HepG2 (cell line): ENCODE measurements at regions not wholly inside any gene's neighbourhood (a gene's known extent, or its start where the extent isn't known, plus 50 kb on each side); places are given as distances from the start of the nearest gene placed in this dataset.

Experiments used
- ATAC-seq: fragments of 200-7000 bp; cut with Tn5 transposase; 3 replicates; pipeline ENCODE4 v1.9.1; 2020; ENCODE audit warnings: mild to moderate bottlenecking, moderate library complexity
- BruUV-seq: library from RNA; stranded (reverse); fragments of 400-500 nt; replicated peaks from 2 replicates; lab custom pipeline; 2021; lab: Mats Ljungman, UMichigan
- CTCF ChIA-PET: fragments of 300-600 bp; formaldehyde crosslinking; extraction: SDS; loops from one replicate; lab custom pipeline; 2021; ENCODE audit warnings: low total read pairs, inconsistent platforms, low intra/inter-chr PET ratio; lab: Yijun Ruan, JAX
- POLR2A ChIA-PET: fragments of 350-600 bp; sonication (Branson Sonifier 250); formaldehyde crosslinking; loops from one replicate; lab custom pipeline; 2020; ENCODE audit warnings: antibody characterized with exemption, inconsistent platforms; lab: Yijun Ruan, JAX
- DNase-seq: peaks from one replicate; pipeline ENCODE4 v3.0.0-alpha.2; 2015; ENCODE audit warnings: low spot score
- FAIRE-seq: peaks from 3 replicates; lab custom pipeline; 2011; peaks lifted over from hg19 to GRCh38; lab: Jason Lieb, UNC
- H2AFZ ChIP-seq: one replicate; pipeline ENCODE4 v1.6.1; 2011; ENCODE audit warnings: low read length, inconsistent platforms
- H3K27ac ChIP-seq: fragments of 300-600 bp; 3 replicates; pipeline ENCODE4 v1.8.0; 2011; ENCODE audit warnings: mixed run types, mild to moderate bottlenecking, mixed read lengths, low read length, inconsistent platforms; ENCODE audit not compliant: insufficient read depth; ENCODE audit errors: extremely low read length
- H3K27me3 ChIP-seq, 2 experiments: fragments of 200-600 bp in 1 of 2; 2 replicates in 1 of 2; 3 replicates in 1 of 2; pipeline versions ENCODE4 v1.6.0 to v1.8.0; 2011; ENCODE audit warnings: low read length in 2 of 2, mild to moderate bottlenecking in 2 of 2, moderate library complexity in 2 of 2, inconsistent platforms in 1 of 2; ENCODE audit not compliant: insufficient read depth in 2 of 2, control insufficient read depth in 1 of 2
- H3K36me3 ChIP-seq, 2 experiments: fragments of 200-600 bp in 1 of 2; replicated peaks in 1 of 2; 2 replicates in 1 of 2; 3 replicates in 1 of 2; pipeline versions ENCODE4 v1.5.1 to v1.8.0; 2011; ENCODE audit warnings: low read length in 2 of 2, inconsistent platforms in 1 of 2; ENCODE audit not compliant: insufficient read depth in 2 of 2, control insufficient read depth in 1 of 2
- H3K4me1 ChIP-seq: 2 replicates; pipeline ENCODE4 v1.5.1; 2012; ENCODE audit warnings: low read length, inconsistent platforms; ENCODE audit not compliant: insufficient read depth
- H3K4me2 ChIP-seq: 2 replicates; pipeline ENCODE4 v1.6.0; 2011; ENCODE audit warnings: low read depth, low read length, inconsistent platforms
- H3K4me3 ChIP-seq, 3 experiments: fragments of 200-600 bp in 1 of 3; sonication (generic), shearing (Covaris generic) in 1 of 3; replicated peaks in 1 of 3; 2 replicates each; pipeline ENCODE4 v1.5.1; 2011 to 2016; ENCODE audit warnings: low read length in 3 of 3, inconsistent platforms in 2 of 3, low read depth in 2 of 3, mild to moderate bottlenecking in 2 of 3, control low read depth in 1 of 3, mixed read lengths in 1 of 3; ENCODE audit not compliant: insufficient read depth in 1 of 3
- H3K79me2 ChIP-seq: one replicate; pipeline ENCODE4 v1.6.1; 2011; ENCODE audit warnings: low read length, inconsistent platforms; ENCODE audit not compliant: insufficient read depth
- H3K9ac ChIP-seq: 2 replicates; pipeline ENCODE4 v1.6.0; 2011; ENCODE audit warnings: mild to moderate bottlenecking, low read depth, low read length, inconsistent platforms; ENCODE audit not compliant: insufficient read depth
- H3K9me3 ChIP-seq: 2 replicates; pipeline ENCODE4 v1.5.1; 2012; ENCODE audit warnings: mild to moderate bottlenecking, low read length
- H4K20me1 ChIP-seq: 2 replicates; pipeline ENCODE4 v1.6.0; 2011; ENCODE audit warnings: inconsistent platforms, mild to moderate bottlenecking, low read length, moderate library complexity; ENCODE audit not compliant: insufficient read depth
- ARID5B ChIP-seq: IDR thresholded peaks from 2 replicates; pipeline ENCODE4 v1.4.0; 2020; ENCODE audit warnings: mild to moderate bottlenecking, missing genetic modification reagents
- GMEB2 ChIP-seq: IDR thresholded peaks from 2 replicates; pipeline ENCODE4 v1.6.1; 2016; ENCODE audit warnings: missing biosample characterization, missing genetic modification reagents, low read depth
- GPBP1L1 ChIP-seq: sonication (generic); formaldehyde crosslinking; IDR thresholded peaks from 2 replicates; pipeline ENCODE4 v1.5.0; 2020; ENCODE audit warnings: mild to moderate bottlenecking, missing genetic modification reagents
- STAT6 ChIP-seq: sonication (generic); formaldehyde crosslinking; IDR thresholded peaks from 2 replicates; pipeline ENCODE4 v1.4.0; 2020; ENCODE audit warnings: missing genetic modification reagents, mild to moderate bottlenecking, borderline replicate concordance
- ZBTB42 ChIP-seq: sonication (generic); formaldehyde crosslinking; IDR thresholded peaks from 2 replicates; pipeline ENCODE4 v1.5.0; 2020; ENCODE audit warnings: mild to moderate bottlenecking, missing genetic modification reagents
- ZSCAN29 ChIP-seq: sonication (generic); formaldehyde crosslinking; conservative IDR thresholded peaks from 2 replicates; pipeline ENCODE4 v1.4.0; 2020; ENCODE audit warnings: mild to moderate bottlenecking, missing genetic modification reagents
- WGBS: methylation state at CpG from one replicate; pipeline ENCODE4 v1.1.6; 2017; ENCODE audit warnings: low lambda C conversion rate; 5-methylcytosine and 5-hydroxymethylcytosine counted together
- in situ Hi-C: cut with HindIII; loops from 2 replicates; pipeline ENCODE4 v1.10.0; 2017; ENCODE audit warnings: low pct_unique_long_range_greater_than_20kb; ENCODE audit not compliant: extremely low pct_ligation_motif_present
- intact Hi-C: fragments of 100-400 bp; cut with micrococcal nuclease; formaldehyde crosslinking; loops from one replicate; pipeline ENCODE4 v1.10.0; 2022; ENCODE audit not compliant: unreplicated experiment

GRCh38 chr2:16063955-16064633 is 123.7 kb downstream of the MYCN start:
- Histone ChIP-seq H3K27ac (no peak overlapping the region), H3K4me1 (peaks cover 40% of the 10 kb centered on the region), H3K4me3 (no peak overlapping the region), H3K9ac (no peak overlapping the region), H3K79me2 (no peaks in the 10 kb centered on the region), H2AFZ (no peak overlapping the region), H3K27me3 (no peaks in the 10 kb centered on the region), H3K9me3 (peaks cover 26% of the 10 kb centered on the region), H3K4me2 (no peak overlapping the region), H4K20me1 (no peaks in the 10 kb centered on the region), H3K36me3 (no peaks in the 10 kb centered on the region)
- FAIRE-seq (no peak), DNase-seq (no peak), ATAC-seq (no peak)
- ChIA-PET POLR2A (no interaction called here), CTCF (no interaction called here)
- intact Hi-C loops: no loop called here
- 64% methylated on average over 4 of the region's 4 CpGs for WGBS
- TF ChIP-seq ZSCAN29 (CRISPR knock-in tag) (no peak), ZBTB42 (CRISPR knock-in tag) (no peak), ARID5B (CRISPR knock-in tag) (no peak), GPBP1L1 (CRISPR knock-in tag) (no peak), STAT6 (no peak), GMEB2 (CRISPR knock-in tag) (no peak)
- no TSS peak for BruUV-seq
- in situ Hi-C loops: no loop called here
